D341Med (cell line): ENCODE measurements at regions not wholly inside any gene's neighbourhood (a gene's known extent, or its start where the extent isn't known, plus 50 kb on each side); places are given as distances from the start of the nearest gene placed in this dataset.
"Not testable (repeated sequence)": the region's sequence is repeated elsewhere in the genome, so short reads cannot be mapped to it uniquely, and the experiment has no call there.

Experiments
- DNase-seq: peaks from one replicate; pipeline ENCODE4 v3.0.0; 2012; ENCODE audit warnings: low spot score

- DNase-seq: no peak
Observed at GRCh38 chr12:79991586-79991985, 56.7 kb upstream of the PPP1R12A start.

DNA sequence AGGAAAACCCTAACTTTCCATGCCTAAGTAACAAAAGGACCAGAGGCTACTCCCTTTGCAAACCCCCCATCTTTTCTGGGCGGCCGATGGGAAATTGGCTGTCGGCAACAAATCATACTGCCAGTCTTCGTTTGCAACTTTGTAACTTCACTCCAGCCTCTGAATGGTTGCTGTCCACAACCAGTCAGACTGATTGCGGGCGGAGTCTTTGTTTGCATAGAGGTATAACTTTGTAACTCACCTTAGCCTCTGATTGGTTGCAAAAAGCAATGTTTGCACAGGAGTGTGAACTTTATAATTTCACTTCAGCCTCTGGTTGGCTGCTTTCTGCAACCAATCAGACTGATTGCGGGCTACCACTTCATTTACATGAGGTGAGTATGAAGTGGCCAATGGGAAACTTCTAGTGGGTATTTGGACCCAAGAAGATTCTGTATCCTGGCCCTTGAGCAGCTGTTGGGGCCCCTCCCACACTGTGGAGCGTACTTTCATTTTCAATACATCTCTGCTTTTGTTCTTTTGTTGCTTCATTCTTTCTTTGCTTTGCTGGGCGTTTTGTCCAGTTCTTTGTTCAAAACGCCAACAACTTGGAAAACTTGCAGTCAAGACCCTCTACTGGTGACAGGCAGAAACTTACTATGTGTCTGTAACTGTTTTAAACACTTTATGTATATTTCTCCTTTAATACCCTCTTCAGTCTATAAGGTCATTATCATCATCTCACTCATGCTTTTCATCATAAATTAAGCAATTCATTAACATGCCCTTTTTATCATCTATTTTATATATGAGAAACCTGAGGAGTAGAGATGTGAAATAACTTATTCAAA lies 55.8 kb upstream of the PPP1R12A start:
- not testable (repeated sequence) for DNase-seq

DNA sequence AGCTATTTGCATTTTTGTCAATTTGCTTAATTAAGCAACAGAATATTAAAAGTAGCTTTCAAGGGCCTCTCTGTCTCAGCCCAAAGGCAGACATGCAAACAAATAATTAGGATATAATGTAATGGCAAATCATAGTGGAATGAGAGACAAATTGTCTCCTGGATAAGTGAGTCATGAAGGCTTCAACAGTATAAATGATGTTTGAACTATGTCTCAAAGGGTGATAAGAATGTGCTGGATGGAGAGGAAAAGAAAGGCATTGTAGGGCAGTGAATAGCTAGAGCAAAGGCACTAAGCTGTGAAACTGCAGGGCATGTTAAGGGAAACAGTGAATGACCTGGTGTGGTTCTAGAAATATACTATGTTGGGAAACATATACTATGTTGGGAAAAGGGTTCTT lies 53.5 kb upstream of the PPP1R12A start:
- no peak for DNase-seq

DNA sequence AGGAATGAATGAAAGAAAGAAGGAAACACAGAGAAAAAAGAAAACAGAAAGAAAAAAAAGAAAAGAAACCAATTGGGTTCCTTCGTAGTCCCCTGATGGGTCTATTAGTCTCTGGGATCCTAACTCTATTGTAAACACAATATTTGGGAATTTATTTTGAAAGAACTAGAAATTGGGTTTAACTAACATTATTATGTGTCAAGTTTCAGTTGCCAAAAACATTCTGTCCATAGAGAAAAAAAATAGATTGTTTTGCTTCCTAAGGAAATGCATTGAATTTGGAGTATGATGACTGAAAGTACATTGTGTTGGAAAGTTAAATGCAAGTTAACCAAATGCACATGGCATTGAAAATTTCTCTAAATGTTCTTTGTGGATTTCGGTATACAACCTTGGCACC lies 52.8 kb upstream of the PPP1R12A start:
- DNase-seq: no peak
